Nephron progenitor cell (in vitro differentiated cells): ENCODE measurements at regions not wholly inside any gene's neighbourhood (a gene's known extent, or its start where the extent isn't known, plus 50 kb on each side); places are given as distances from the start of the nearest gene placed in this dataset.

Experiments used
- DNase-seq: peaks from one replicate; pipeline ENCODE4 v3.0.0; 2021
- H3K27ac Mint-ChIP-seq: 2 replicates; pipeline ENCODE4 v1.8.0; 2021; ENCODE audit warnings: mild to moderate bottlenecking, moderate library complexity, mixed read lengths
- H3K27me3 Mint-ChIP-seq: 2 replicates; pipeline ENCODE4 v1.8.0; 2021; ENCODE audit warnings: mild to moderate bottlenecking, low read depth, mixed read lengths; ENCODE audit not compliant: poor library complexity
- H3K36me3 Mint-ChIP-seq: 2 replicates; pipeline ENCODE4 v1.8.0; 2021; ENCODE audit warnings: low read depth, mixed read lengths
- H3K4me1 Mint-ChIP-seq: 2 replicates; pipeline ENCODE4 v1.8.0; 2021; ENCODE audit warnings: mixed read lengths
- H3K4me3 Mint-ChIP-seq: 2 replicates; pipeline ENCODE4 v1.8.0; 2021; ENCODE audit warnings: mild to moderate bottlenecking, moderate library complexity, mixed read lengths
- H3K9me3 Mint-ChIP-seq: 2 replicates; pipeline ENCODE4 v1.8.0; 2021; ENCODE audit warnings: mild to moderate bottlenecking, moderate library complexity, mixed read lengths
- TF ChIP-seq, protein P1 (sequence below): fragments of 200-600 bp; sonication (generic); IDR thresholded peaks from 2 replicates; pipeline ENCODE4 v1.5.0; 2021; ENCODE audit warnings: antibody characterized with exemption

DNA sequence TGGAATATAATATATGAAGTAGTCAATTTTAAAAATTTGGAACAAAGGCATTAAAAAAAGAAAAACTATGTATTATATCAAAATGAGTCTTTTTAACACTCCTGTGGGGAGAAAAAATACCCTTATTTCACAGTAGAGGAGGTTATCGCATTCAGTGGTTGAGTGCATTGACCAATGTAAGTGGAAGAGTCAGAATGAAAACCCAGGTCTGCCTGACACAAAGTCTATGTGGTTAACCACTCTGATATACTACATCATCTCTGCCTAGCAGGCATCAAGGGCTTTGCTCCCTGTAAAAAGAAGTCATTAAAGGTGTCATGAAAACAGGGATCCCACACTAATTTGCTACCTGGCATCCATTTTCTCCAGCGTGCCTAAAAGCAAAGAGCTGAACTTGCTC, 417.2 kb upstream of the C9orf72 start:
- TF ChIP-seq, protein P1, sequence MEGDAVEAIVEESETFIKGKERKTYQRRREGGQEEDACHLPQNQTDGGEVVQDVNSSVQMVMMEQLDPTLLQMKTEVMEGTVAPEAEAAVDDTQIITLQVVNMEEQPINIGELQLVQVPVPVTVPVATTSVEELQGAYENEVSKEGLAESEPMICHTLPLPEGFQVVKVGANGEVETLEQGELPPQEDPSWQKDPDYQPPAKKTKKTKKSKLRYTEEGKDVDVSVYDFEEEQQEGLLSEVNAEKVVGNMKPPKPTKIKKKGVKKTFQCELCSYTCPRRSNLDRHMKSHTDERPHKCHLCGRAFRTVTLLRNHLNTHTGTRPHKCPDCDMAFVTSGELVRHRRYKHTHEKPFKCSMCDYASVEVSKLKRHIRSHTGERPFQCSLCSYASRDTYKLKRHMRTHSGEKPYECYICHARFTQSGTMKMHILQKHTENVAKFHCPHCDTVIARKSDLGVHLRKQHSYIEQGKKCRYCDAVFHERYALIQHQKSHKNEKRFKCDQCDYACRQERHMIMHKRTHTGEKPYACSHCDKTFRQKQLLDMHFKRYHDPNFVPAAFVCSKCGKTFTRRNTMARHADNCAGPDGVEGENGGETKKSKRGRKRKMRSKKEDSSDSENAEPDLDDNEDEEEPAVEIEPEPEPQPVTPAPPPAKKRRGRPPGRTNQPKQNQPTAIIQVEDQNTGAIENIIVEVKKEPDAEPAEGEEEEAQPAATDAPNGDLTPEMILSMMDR: no peak
- no peak overlapping the region for H3K27ac Mint-ChIP-seq
- H3K4me3 Mint-ChIP-seq: no peak overlapping the region
- peaks cover 14% of the 10 kb centered on the region for H3K4me1 Mint-ChIP-seq
- H3K36me3 Mint-ChIP-seq: no peaks in the 10 kb centered on the region
- peaks cover 5% of the 10 kb centered on the region for H3K9me3 Mint-ChIP-seq
- H3K27me3 Mint-ChIP-seq: peaks cover 2% of the 10 kb centered on the region
- DNase-seq: no peak

DNA sequence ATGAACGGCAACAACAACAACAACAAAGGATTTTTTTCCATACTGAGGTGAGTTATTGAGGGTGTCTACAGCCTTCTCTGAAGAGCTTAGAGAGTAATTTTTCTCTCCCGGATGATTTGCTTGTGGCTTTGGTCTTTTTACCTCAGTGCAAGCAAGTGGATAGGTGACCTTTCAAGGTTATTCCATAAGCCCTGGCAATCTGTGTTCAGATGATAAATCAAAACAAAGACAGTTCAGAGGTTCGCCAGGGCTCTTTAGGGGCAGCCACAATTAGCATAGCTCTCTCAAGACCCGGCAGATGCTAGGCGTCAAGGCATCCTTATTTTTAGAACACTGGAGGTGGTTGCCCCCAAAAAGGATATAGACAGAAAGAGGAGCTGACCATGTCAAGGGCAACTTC, 417.9 kb upstream of the C9orf72 start:
- Mint-ChIP-seq H3K4me1 (peaks cover 14% of the 10 kb centered on the region), H3K36me3 (no peaks in the 10 kb centered on the region), H3K9me3 (peaks cover 5% of the 10 kb centered on the region), H3K27ac (no peak overlapping the region), H3K4me3 (no peak overlapping the region), H3K27me3 (peaks cover 2% of the 10 kb centered on the region)
- no peak for DNase-seq
- TF ChIP-seq, protein P1: no peak

DNA sequence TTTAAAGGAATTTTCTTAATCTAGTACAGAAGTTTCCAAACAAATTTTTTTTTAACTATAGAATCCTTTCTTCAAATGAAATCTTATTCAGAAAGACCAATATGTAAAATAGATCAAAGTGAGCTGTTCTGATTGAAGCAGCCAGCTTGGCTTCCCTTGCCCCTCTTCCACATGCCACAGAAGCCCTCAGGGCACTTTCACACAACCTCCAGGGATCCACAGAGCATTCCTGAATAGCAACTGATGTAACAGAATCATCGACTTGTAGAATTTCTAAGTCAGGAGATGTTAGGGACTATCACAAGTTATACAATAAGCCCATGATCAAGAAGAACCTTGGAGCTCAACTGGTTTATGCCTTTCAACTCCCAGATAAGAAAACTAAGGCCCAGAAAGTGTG, 427.8 kb upstream of the C9orf72 start:
- Mint-ChIP-seq H3K9me3 (no peaks in the 10 kb centered on the region), H3K27me3 (no peaks in the 10 kb centered on the region), H3K27ac (no peak overlapping the region), H3K4me3 (no peak overlapping the region), H3K4me1 (no peaks in the 10 kb centered on the region), H3K36me3 (no peaks in the 10 kb centered on the region)
- TF ChIP-seq, protein P1: no peak
- DNase-seq: no peak

DNA sequence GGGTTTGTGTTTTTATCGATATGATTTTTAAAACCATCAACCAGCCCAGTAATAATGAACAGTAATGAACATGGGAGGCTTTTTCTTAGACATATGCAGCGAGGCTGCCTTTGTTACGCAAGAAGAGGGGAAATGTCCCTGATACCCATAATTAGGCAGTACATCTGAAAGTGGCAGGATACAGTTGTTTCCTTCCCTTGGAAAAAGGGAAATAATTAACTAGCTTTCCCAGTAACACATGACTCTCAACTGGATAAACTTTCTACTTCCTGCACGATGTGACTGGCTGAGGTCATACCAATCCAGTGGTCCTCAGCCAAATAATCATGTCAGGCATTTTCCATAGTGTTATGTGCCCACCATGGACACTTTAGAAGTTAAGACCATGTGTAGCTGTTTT, 431.6 kb upstream of the C9orf72 start:
- no peak overlapping the region for H3K27ac Mint-ChIP-seq
- DNase-seq: no peak
- H3K36me3 Mint-ChIP-seq: no peaks in the 10 kb centered on the region
- H3K9me3 Mint-ChIP-seq: no peaks in the 10 kb centered on the region
- TF ChIP-seq, protein P1: no peak
- H3K27me3 Mint-ChIP-seq: no peaks in the 10 kb centered on the region
- H3K4me1 Mint-ChIP-seq: no peaks in the 10 kb centered on the region
- no peak overlapping the region for H3K4me3 Mint-ChIP-seq

DNA sequence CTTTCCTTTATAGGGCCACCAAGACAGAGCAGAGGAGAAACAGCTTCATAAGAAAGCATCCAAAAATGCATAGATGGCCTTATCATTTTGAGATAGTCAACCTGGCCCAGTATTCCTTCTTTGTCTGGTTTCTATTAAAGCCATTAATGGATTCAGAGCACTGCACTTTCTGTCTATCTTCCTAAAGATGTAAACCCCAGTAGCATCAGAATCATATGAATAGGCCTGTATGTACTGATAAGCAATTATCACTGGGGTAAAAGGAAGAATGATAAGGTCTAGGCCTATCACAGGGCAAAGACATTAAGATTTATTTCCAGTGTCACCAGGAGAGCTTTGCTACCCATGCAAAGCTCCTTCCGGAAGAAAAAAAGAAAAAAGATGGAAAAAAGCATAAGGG, 432.5 kb upstream of the C9orf72 start:
- Mint-ChIP-seq H3K4me3 (no peak overlapping the region), H3K36me3 (no peaks in the 10 kb centered on the region), H3K27ac (no peak overlapping the region), H3K9me3 (no peaks in the 10 kb centered on the region), H3K4me1 (no peaks in the 10 kb centered on the region), H3K27me3 (no peaks in the 10 kb centered on the region)
- DNase-seq: no peak
- TF ChIP-seq, protein P1: no peak

DNA sequence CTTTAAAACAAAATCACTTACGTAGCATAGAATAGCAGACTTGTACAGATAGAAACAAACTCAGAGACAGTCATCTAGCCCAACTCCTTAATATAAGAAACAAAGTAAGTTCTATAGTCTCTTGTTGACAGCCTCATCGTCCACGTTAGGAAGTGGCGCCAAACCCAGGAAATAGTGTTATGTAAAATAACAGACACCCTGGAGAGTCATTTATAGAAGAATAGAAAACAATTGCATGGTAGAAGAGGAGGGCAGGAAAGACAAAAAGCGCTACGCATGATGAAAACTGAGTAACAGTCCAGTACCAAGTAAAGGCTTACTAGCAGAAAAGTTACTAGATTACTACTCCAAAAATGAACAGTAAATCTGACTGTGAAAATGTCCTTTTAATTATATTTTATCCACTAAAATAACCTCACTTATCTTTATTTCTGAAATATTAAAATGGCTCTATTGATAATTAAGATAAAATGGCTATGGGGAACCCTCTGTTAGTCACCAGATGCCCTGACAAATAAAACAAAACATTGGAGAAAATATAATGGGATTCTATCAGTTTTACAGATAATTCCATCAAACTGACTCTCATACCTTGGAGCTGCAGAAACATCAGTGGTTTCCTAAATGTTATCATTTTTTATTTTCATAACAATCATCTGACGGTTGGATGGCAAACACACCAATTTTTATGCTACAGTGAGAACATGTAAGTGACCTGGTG, 434.0 kb upstream of the C9orf72 start:
- H3K4me3 Mint-ChIP-seq: no peak overlapping the region
- H3K9me3 Mint-ChIP-seq: no peaks in the 10 kb centered on the region
- H3K27ac Mint-ChIP-seq: no peak overlapping the region
- H3K36me3 Mint-ChIP-seq: no peaks in the 10 kb centered on the region
- TF ChIP-seq, protein P1: no peak
- no peaks in the 10 kb centered on the region for H3K4me1 Mint-ChIP-seq
- H3K27me3 Mint-ChIP-seq: no peaks in the 10 kb centered on the region
- no peak for DNase-seq
